Mammary epithelial cell (primary cell): ENCODE measurements at regions not wholly inside any gene's neighbourhood (a gene's known extent, or its start where the extent isn't known, plus 50 kb on each side); places are given as distances from the start of the nearest gene placed in this dataset.

ENCODE experiments used
- EZH2 ChIP-seq: IDR thresholded peaks from 2 replicates; pipeline ENCODE4 v1.6.1; 2012; ENCODE audit warnings: low read length, inconsistent platforms, borderline replicate concordance
- TF ChIP-seq, protein P1 (sequence below), 2 donors: IDR thresholded peaks in 1 of 2; conservative IDR thresholded peaks in 1 of 2; 2 replicates each; pipeline ENCODE4 v1.5.1; 2011 to 2012; ENCODE audit warnings: inconsistent platforms in 2 of 2, low read length in 2 of 2, mild to moderate bottlenecking in 2 of 2, control low read depth in 1 of 2, low read depth in 1 of 2; ENCODE audit not compliant: insufficient read depth in 1 of 2; ENCODE audit errors: extremely low read depth in 1 of 2

DNA sequence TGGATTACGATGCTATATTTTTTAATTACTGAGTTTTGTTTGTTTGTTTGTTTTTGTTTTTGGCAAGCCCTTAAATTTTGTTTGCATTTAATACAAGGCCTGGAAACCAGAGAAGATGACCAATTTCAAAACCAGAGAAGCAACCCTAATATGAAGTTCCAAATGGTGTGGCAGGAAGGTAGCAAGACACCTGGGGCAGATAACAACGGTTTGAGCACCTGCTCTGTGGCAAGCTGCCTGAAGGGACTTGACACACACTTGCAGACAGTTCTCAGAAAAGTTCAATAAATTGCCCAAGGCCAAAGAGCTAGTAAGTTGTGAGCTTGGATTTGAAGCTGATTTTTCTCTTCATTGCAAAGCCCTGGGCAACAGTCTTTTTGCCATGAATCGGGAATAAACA lies 151.2 kb upstream of the UBE2E1 start:
- TF ChIP-seq, protein P1, sequence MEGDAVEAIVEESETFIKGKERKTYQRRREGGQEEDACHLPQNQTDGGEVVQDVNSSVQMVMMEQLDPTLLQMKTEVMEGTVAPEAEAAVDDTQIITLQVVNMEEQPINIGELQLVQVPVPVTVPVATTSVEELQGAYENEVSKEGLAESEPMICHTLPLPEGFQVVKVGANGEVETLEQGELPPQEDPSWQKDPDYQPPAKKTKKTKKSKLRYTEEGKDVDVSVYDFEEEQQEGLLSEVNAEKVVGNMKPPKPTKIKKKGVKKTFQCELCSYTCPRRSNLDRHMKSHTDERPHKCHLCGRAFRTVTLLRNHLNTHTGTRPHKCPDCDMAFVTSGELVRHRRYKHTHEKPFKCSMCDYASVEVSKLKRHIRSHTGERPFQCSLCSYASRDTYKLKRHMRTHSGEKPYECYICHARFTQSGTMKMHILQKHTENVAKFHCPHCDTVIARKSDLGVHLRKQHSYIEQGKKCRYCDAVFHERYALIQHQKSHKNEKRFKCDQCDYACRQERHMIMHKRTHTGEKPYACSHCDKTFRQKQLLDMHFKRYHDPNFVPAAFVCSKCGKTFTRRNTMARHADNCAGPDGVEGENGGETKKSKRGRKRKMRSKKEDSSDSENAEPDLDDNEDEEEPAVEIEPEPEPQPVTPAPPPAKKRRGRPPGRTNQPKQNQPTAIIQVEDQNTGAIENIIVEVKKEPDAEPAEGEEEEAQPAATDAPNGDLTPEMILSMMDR (conservative IDR thresholded peaks at IDR 0.05 in 1 of 2, IDR thresholded peaks at IDR 0.05 in 1 of 2; ENCODE audit: extremely low read depth in 1 of 2, insufficient read depth in 1 of 2, low read depth in 1 of 2, low read length in 2 of 2), result no peak
- no peak for TF ChIP-seq EZH2
